PC-9 (cell line): ENCODE measurements at regions not wholly inside any gene's neighbourhood (a gene's known extent, or its start where the extent isn't known, plus 50 kb on each side); places are given as distances from the start of the nearest gene placed in this dataset.

ENCODE experiments used
- EZH2 ChIP-seq: fragments of 200-600 bp; sonication (generic); IDR thresholded peaks from 2 replicates; pipeline ENCODE4 v1.8.0; 2017; ENCODE audit warnings: antibody characterized with exemption, low read depth
- TF ChIP-seq, protein P1 (sequence below): fragments of 200-600 bp; sonication (generic); conservative IDR thresholded peaks from 2 replicates; pipeline ENCODE4 v1.6.1; 2017; ENCODE audit warnings: mixed run types, antibody characterized with exemption, mild to moderate bottlenecking, moderate library complexity

DNA sequence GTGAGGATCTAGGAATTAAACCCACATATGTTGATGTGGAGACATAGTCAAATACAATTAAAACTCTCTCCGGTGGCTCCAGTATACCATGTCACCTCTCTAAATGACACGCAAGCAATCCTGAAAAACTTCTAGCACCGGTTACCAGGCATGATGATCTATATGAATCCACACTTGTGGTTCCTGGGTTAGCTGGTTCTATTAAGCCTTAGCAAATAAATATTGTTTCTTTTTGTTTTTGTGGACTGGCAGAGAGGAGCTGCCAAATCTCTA, 104.8 kb downstream of the SEC61B start:
- TF ChIP-seq, protein P1, sequence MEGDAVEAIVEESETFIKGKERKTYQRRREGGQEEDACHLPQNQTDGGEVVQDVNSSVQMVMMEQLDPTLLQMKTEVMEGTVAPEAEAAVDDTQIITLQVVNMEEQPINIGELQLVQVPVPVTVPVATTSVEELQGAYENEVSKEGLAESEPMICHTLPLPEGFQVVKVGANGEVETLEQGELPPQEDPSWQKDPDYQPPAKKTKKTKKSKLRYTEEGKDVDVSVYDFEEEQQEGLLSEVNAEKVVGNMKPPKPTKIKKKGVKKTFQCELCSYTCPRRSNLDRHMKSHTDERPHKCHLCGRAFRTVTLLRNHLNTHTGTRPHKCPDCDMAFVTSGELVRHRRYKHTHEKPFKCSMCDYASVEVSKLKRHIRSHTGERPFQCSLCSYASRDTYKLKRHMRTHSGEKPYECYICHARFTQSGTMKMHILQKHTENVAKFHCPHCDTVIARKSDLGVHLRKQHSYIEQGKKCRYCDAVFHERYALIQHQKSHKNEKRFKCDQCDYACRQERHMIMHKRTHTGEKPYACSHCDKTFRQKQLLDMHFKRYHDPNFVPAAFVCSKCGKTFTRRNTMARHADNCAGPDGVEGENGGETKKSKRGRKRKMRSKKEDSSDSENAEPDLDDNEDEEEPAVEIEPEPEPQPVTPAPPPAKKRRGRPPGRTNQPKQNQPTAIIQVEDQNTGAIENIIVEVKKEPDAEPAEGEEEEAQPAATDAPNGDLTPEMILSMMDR, result no peak
- TF ChIP-seq EZH2, result no peak
